Neural progenitor cell (in vitro differentiated cells): ENCODE measurements at regions not wholly inside any gene's neighbourhood (a gene's known extent, or its start where the extent isn't known, plus 50 kb on each side); places are given as distances from the start of the nearest gene placed in this dataset.

Source experiments
- DNase-seq: peaks from one replicate; pipeline ENCODE4 v3.0.0-alpha.2; 2016; ENCODE audit warnings: low spot score
- H2AFZ ChIP-seq: fragments of 200-600 bp; sonication (generic); replicated peaks from 2 replicates; pipeline ENCODE4 v1.6.1; 2016; ENCODE audit warnings: antibody characterized with exemption
- H3F3A ChIP-seq: fragments of 200-600 bp; sonication (generic); 2 replicates; pipeline ENCODE4 v1.6.1; 2016; ENCODE audit warnings: antibody characterized with exemption, low read depth
- H3K27ac ChIP-seq: fragments of 200-600 bp; sonication (generic); 2 replicates; pipeline ENCODE4 v1.5.1; 2016; ENCODE audit warnings: mild to moderate bottlenecking
- H3K27me3 ChIP-seq: fragments of 200-600 bp; sonication (generic); 2 replicates; pipeline ENCODE4 v1.6.1; 2016; ENCODE audit warnings: mild to moderate bottlenecking, moderate library complexity
- H3K36me3 ChIP-seq: fragments of 200-600 bp; sonication (generic); 2 replicates; pipeline ENCODE4 v1.5.1; 2016
- H3K4me1 ChIP-seq: fragments of 200-600 bp; sonication (generic); 2 replicates; pipeline ENCODE4 v1.6.1; 2016; ENCODE audit warnings: mixed run types
- H3K4me2 ChIP-seq: fragments of 200-600 bp; sonication (generic); 2 replicates; pipeline ENCODE4 v1.6.1; 2016
- H3K4me3 ChIP-seq: fragments of 200-600 bp; sonication (generic); 2 replicates; pipeline ENCODE4 v1.5.1; 2016
- H3K79me2 ChIP-seq: fragments of 200-600 bp; sonication (generic); 2 replicates; pipeline ENCODE4 v1.6.1; 2016; ENCODE audit warnings: low read depth
- H3K9ac ChIP-seq: fragments of 200-600 bp; sonication (generic); 2 replicates; pipeline ENCODE4 v1.6.1; 2016
- H3K9me3 ChIP-seq: fragments of 200-600 bp; sonication (generic); 2 replicates; pipeline ENCODE4 v1.5.1; 2016; ENCODE audit warnings: low read depth
- H4K20me1 ChIP-seq: fragments of 200-600 bp; sonication (generic); 2 replicates; pipeline ENCODE4 v1.6.1; 2016; ENCODE audit warnings: low read depth
- H3K27ac Mint-ChIP-seq: 3 replicates; pipeline ENCODE4 v1.8.0; 2021; ENCODE audit warnings: mixed read lengths
- H3K27me3 Mint-ChIP-seq: 2 replicates; pipeline ENCODE4 v1.8.0; 2022; ENCODE audit warnings: low read depth, mild to moderate bottlenecking, inconsistent platforms, moderate library complexity, mixed read lengths; ENCODE audit not compliant: insufficient read depth
- H3K36me3 Mint-ChIP-seq: 3 replicates; pipeline ENCODE4 v1.8.0; 2021; ENCODE audit warnings: mixed read lengths
- H3K4me1 Mint-ChIP-seq: 3 replicates; pipeline ENCODE4 v1.8.0; 2021; ENCODE audit warnings: mixed read lengths
- H3K4me3 Mint-ChIP-seq: 3 replicates; pipeline ENCODE4 v1.8.0; 2021; ENCODE audit warnings: mild to moderate bottlenecking, moderate library complexity, mixed read lengths
- H3K9me3 Mint-ChIP-seq: 3 replicates; pipeline ENCODE4 v1.8.0; 2020; ENCODE audit warnings: mixed read lengths
- EZH2 ChIP-seq: fragments of 200-600 bp; sonication (generic); IDR thresholded peaks from 2 replicates; pipeline ENCODE4 v1.6.1; 2017; ENCODE audit warnings: antibody characterized with exemption, mild to moderate bottlenecking, moderate library complexity
- EZH2phosphoT487 ChIP-seq: fragments of 200-600 bp; sonication (generic); IDR thresholded peaks from 2 replicates; pipeline ENCODE4 v1.6.1; 2017; ENCODE audit warnings: antibody characterized with exemption
- TF ChIP-seq, protein P1 (sequence below): fragments of 200-600 bp; sonication (generic); IDR thresholded peaks from 2 replicates; pipeline ENCODE4 v1.5.1; 2017; ENCODE audit warnings: antibody characterized with exemption, mild to moderate bottlenecking

- no peaks in the 10 kb centered on the region for H3K36me3 Mint-ChIP-seq
- Histone ChIP-seq H3K27me3 (no peaks in the 10 kb centered on the region), H2AFZ (no peak overlapping the region), H3K27ac (no peak overlapping the region), H4K20me1 (no peaks in the 10 kb centered on the region), H3K9ac (no peak overlapping the region), H3K36me3 (no peaks in the 10 kb centered on the region), H3K4me1 (no peaks in the 10 kb centered on the region), H3K79me2 (no peaks in the 10 kb centered on the region), H3F3A (no peaks in the 10 kb centered on the region), H3K4me2 (no peak overlapping the region), H3K4me3 (no peak overlapping the region), H3K9me3 (no peaks in the 10 kb centered on the region)
- H3K4me1 Mint-ChIP-seq: no peaks in the 10 kb centered on the region
- H3K4me3 Mint-ChIP-seq: no peak overlapping the region
- H3K27ac Mint-ChIP-seq: no peak overlapping the region
- H3K27me3 Mint-ChIP-seq: peaks cover 2% of the 10 kb centered on the region
- no peaks in the 10 kb centered on the region for H3K9me3 Mint-ChIP-seq
- TF ChIP-seq, protein P1, sequence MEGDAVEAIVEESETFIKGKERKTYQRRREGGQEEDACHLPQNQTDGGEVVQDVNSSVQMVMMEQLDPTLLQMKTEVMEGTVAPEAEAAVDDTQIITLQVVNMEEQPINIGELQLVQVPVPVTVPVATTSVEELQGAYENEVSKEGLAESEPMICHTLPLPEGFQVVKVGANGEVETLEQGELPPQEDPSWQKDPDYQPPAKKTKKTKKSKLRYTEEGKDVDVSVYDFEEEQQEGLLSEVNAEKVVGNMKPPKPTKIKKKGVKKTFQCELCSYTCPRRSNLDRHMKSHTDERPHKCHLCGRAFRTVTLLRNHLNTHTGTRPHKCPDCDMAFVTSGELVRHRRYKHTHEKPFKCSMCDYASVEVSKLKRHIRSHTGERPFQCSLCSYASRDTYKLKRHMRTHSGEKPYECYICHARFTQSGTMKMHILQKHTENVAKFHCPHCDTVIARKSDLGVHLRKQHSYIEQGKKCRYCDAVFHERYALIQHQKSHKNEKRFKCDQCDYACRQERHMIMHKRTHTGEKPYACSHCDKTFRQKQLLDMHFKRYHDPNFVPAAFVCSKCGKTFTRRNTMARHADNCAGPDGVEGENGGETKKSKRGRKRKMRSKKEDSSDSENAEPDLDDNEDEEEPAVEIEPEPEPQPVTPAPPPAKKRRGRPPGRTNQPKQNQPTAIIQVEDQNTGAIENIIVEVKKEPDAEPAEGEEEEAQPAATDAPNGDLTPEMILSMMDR: no peak
- TF ChIP-seq EZH2phosphoT487: no peak
- no peak for TF ChIP-seq EZH2
- DNase-seq: no peak
Observed at GRCh38 chr1:173405834-173406233, 71.3 kb upstream of the PRDX6 start.

GRCh38 chr1:173406783-173407230 lies 70.3 kb upstream of the PRDX6 start:
- no peaks in the 10 kb centered on the region for H3K9me3 Mint-ChIP-seq
- TF ChIP-seq, protein P1: no peak
- TF ChIP-seq EZH2: no peak
- TF ChIP-seq EZH2phosphoT487: no peak
- no peak overlapping the region for H3K27ac Mint-ChIP-seq
- DNase-seq: no peak
- H3K27ac ChIP-seq: no peak overlapping the region
- no peak overlapping the region for H3K4me2 ChIP-seq
- peaks cover 2% of the 10 kb centered on the region for H3K27me3 Mint-ChIP-seq
- H3K4me3 ChIP-seq: no peak overlapping the region
- no peaks in the 10 kb centered on the region for H3K79me2 ChIP-seq
- no peaks in the 10 kb centered on the region for H3K9me3 ChIP-seq
- H3K36me3 Mint-ChIP-seq: no peaks in the 10 kb centered on the region
- H3K36me3 ChIP-seq: no peaks in the 10 kb centered on the region
- no peaks in the 10 kb centered on the region for H3F3A ChIP-seq
- no peaks in the 10 kb centered on the region for H3K4me1 ChIP-seq
- no peak overlapping the region for H2AFZ ChIP-seq
- no peak overlapping the region for H3K4me3 Mint-ChIP-seq
- no peaks in the 10 kb centered on the region for H3K27me3 ChIP-seq
- H3K9ac ChIP-seq: no peak overlapping the region
- no peaks in the 10 kb centered on the region for H3K4me1 Mint-ChIP-seq
- H4K20me1 ChIP-seq: no peaks in the 10 kb centered on the region

- Mint-ChIP-seq H3K4me3 (no peak overlapping the region), H3K4me1 (no peaks in the 10 kb centered on the region), H3K36me3 (no peaks in the 10 kb centered on the region), H3K27ac (no peak overlapping the region), H3K9me3 (no peaks in the 10 kb centered on the region), H3K27me3 (peaks cover 2% of the 10 kb centered on the region)
- TF ChIP-seq EZH2phosphoT487: no peak
- TF ChIP-seq EZH2: no peak
- TF ChIP-seq, protein P1: no peak
- no peak overlapping the region for H3K4me3 ChIP-seq
- no peak for DNase-seq
- no peaks in the 10 kb centered on the region for H4K20me1 ChIP-seq
- H3K4me2 ChIP-seq: no peak overlapping the region
- H3K27me3 ChIP-seq: no peaks in the 10 kb centered on the region
- H3K27ac ChIP-seq: no peak overlapping the region
- no peaks in the 10 kb centered on the region for H3K36me3 ChIP-seq
- H2AFZ ChIP-seq: no peak overlapping the region
- no peak overlapping the region for H3K9ac ChIP-seq
- no peaks in the 10 kb centered on the region for H3K79me2 ChIP-seq
- H3K4me1 ChIP-seq: no peaks in the 10 kb centered on the region
- no peaks in the 10 kb centered on the region for H3F3A ChIP-seq
- no peaks in the 10 kb centered on the region for H3K9me3 ChIP-seq
Observed at GRCh38 chr1:173407846-173408245, 69.3 kb upstream of the PRDX6 start.
